Cardiac septum (tissue), 1 donor: ENCODE measurements at regions not wholly inside any gene's neighbourhood (a gene's known extent, or its start where the extent isn't known, plus 50 kb on each side); places are given as distances from the start of the nearest gene placed in this dataset.

Experiments
- DNase-seq: peaks from one replicate; pipeline ENCODE4 v3.0.0-alpha.2; 2020; ENCODE audit warnings: low spot score
- intact Hi-C: fragments of 100-400 bp; cut with DNase I; formaldehyde crosslinking; loops from one replicate; pipeline ENCODE4 v1.14.0; 2022
- donor health status: DM: no; HTN: no; CAD: no.

- DNase-seq: no peak
- intact Hi-C loops: no loop called here
These were observed 262.7 kb downstream of the DHX15 start for GRCh38 chr4:24321616-24322015.

- no peak for DNase-seq
- intact Hi-C loops: no loop called here
These were observed 263.2 kb downstream of the DHX15 start for GRCh38 chr4:24321131-24321530.

- intact Hi-C loops: no loop called here
- no peak for DNase-seq
These were observed 265.0 kb downstream of the DHX15 start for GRCh38 chr4:24319387-24319786.

- no peak for DNase-seq
- intact Hi-C loops: no loop called here
These were observed 269.3 kb downstream of the DHX15 start for GRCh38 chr4:24315056-24315455.

- DNase-seq: no peak
- intact Hi-C loops: no loop called here
These were observed 272.0 kb downstream of the DHX15 start for GRCh38 chr4:24312261-24312913.

GRCh38 chr4:24303926-24304325, 280.4 kb downstream of the DHX15 start:
- no peak for DNase-seq
- intact Hi-C loops: no loop called here

- no peak for DNase-seq
- intact Hi-C loops: no loop called here
These were observed 285.4 kb downstream of the DHX15 start for GRCh38 chr4:24298911-24299310.

- intact Hi-C loops: no loop called here
- no peak for DNase-seq
These were observed 297.3 kb downstream of the DHX15 start for GRCh38 chr4:24287096-24287495.

- no peak for DNase-seq
- intact Hi-C loops: no loop called here
These were observed 298.6 kb downstream of the DHX15 start for GRCh38 chr4:24285759-24286158.

GRCh38 chr4:24282446-24282845, 301.9 kb downstream of the DHX15 start:
- intact Hi-C loops: no loop called here
- no peak for DNase-seq

- intact Hi-C loops: no loop called here
- DNase-seq: no peak
These were observed 304.4 kb downstream of the DHX15 start for GRCh38 chr4:24279911-24280375.

- no peak for DNase-seq
- intact Hi-C loops: no loop called here
These were observed 304.9 kb downstream of the DHX15 start for GRCh38 chr4:24279469-24279868.

GRCh38 chr4:24278693-24279092, 305.7 kb downstream of the DHX15 start:
- DNase-seq: no peak
- intact Hi-C loops: no loop called here

GRCh38 chr4:24274381-24274941, 309.9 kb downstream of the DHX15 start:
- no peak for DNase-seq
- intact Hi-C loops: no loop called here

- intact Hi-C loops: no loop called here
- no peak for DNase-seq
These were observed 311.2 kb downstream of the DHX15 start for GRCh38 chr4:24273136-24273535.

GRCh38 chr4:24266951-24267722, 317.2 kb downstream of the DHX15 start:
- no peak for DNase-seq
- intact Hi-C loops: no loop called here

- DNase-seq: no peak
These were observed 318.4 kb downstream of the DHX15 start for GRCh38 chr4:24265989-24266388.

GRCh38 chr4:24262616-24263015, 321.7 kb downstream of the DHX15 start:
- DNase-seq: no peak
- intact Hi-C loops: no loop called here

More at GRCh38 chr4:24265989-24266388, 318.4 kb downstream of the DHX15 start:
- intact Hi-C loops: no loop called here

- no peak for DNase-seq
- intact Hi-C loops: no loop called here
These were observed 322.3 kb downstream of the DHX15 start for GRCh38 chr4:24262084-24262483.

GRCh38 chr4:24260923-24261564, 323.3 kb downstream of the DHX15 start:
- intact Hi-C loops: no loop called here
- no peak for DNase-seq
